ENCODE measurements at regions not wholly inside any gene's neighbourhood (a gene's known extent, or its start where the extent isn't known, plus 50 kb on each side); places are given as distances from the start of the nearest gene placed in this dataset.

- no peak overlapping the region for H3K4me3 Mint-ChIP-seq
- no peak overlapping the region for H3K4me3 ChIP-seq (ENCODE audit: low read length)
- H3K4me1 Mint-ChIP-seq (ENCODE audit: low read depth) = no peaks in the 10 kb centered on the region
- no peaks in the 10 kb centered on the region for H3K9me3 Mint-ChIP-seq
- DNase-seq (no peak), ATAC-seq (ENCODE audit: poor library complexity) (no peak)
- no peaks in the 10 kb centered on the region for H3K4me1 ChIP-seq (ENCODE audit: insufficient read depth, low read length)
- H3K27me3 ChIP-seq (ENCODE audit: control insufficient read depth in 1 of 2, insufficient read depth in 2 of 2, low read length in 2 of 2) = no peaks in the 10 kb centered on the region
- no peaks in the 10 kb centered on the region for H3K36me3 Mint-ChIP-seq (ENCODE audit: low read depth)
- no peaks in the 10 kb centered on the region for H3K9me3 ChIP-seq (ENCODE audit: control insufficient read depth in 1 of 2, insufficient read depth in 1 of 2, low read length in 2 of 2)
- intact Hi-C loops (cut with DNase I, micrococcal nuclease) = no loop called here
- H3K36me3 ChIP-seq (ENCODE audit: insufficient read depth, low read length) = no peaks in the 10 kb centered on the region
- ChIA-PET CTCF (no interaction called here), POLR2A (no interaction called here)
- TF ChIP-seq, protein P1, sequence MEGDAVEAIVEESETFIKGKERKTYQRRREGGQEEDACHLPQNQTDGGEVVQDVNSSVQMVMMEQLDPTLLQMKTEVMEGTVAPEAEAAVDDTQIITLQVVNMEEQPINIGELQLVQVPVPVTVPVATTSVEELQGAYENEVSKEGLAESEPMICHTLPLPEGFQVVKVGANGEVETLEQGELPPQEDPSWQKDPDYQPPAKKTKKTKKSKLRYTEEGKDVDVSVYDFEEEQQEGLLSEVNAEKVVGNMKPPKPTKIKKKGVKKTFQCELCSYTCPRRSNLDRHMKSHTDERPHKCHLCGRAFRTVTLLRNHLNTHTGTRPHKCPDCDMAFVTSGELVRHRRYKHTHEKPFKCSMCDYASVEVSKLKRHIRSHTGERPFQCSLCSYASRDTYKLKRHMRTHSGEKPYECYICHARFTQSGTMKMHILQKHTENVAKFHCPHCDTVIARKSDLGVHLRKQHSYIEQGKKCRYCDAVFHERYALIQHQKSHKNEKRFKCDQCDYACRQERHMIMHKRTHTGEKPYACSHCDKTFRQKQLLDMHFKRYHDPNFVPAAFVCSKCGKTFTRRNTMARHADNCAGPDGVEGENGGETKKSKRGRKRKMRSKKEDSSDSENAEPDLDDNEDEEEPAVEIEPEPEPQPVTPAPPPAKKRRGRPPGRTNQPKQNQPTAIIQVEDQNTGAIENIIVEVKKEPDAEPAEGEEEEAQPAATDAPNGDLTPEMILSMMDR (IDR thresholded peaks at IDR 0.05) = no peak
- no peak overlapping the region for H3K27ac Mint-ChIP-seq
- H3K27ac ChIP-seq (ENCODE audit: low read depth in 1 of 2, low read length in 2 of 2) = no peak overlapping the region
- H3K27me3 Mint-ChIP-seq = peaks cover 11% of the 10 kb centered on the region
These were observed 609.9 kb downstream of the INSC start for GRCh38 chr11:15724601-15725000.

DNA sequence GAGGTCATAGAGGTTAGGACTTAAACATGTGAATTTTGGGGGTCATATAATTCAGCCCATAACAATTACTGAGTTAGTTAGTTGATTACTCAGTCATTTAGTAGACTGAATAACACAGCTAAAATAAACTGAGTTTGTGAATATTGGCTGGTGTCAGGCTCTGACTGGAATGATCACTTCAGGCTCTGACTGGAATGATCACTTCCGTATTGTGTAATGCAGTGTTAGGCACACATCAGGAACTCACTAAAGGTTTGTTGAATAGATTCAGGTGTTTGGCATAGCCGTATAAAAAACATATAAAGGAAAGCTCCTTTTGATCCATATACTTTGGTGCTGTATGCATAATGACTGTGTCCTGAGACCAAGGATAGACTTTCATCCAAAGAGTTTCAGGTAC lies 610.5 kb downstream of the INSC start:
- DNase-seq (no peak), ATAC-seq (ENCODE audit: poor library complexity) (no peak)
- intact Hi-C loops (cut with DNase I, micrococcal nuclease) = no loop called here
- no peaks in the 10 kb centered on the region for H3K27me3 ChIP-seq (ENCODE audit: control insufficient read depth in 1 of 2, insufficient read depth in 2 of 2, low read length in 2 of 2)
- ChIA-PET CTCF (no interaction called here), POLR2A (no interaction called here)
- no peaks in the 10 kb centered on the region for H3K36me3 ChIP-seq (ENCODE audit: insufficient read depth, low read length)
- H3K27ac Mint-ChIP-seq = no peak overlapping the region
- no peak overlapping the region for H3K27ac ChIP-seq (ENCODE audit: low read depth in 1 of 2, low read length in 2 of 2)
- no peaks in the 10 kb centered on the region for H3K4me1 ChIP-seq (ENCODE audit: insufficient read depth, low read length)
- H3K4me3 Mint-ChIP-seq = no peak overlapping the region
- TF ChIP-seq, protein P1 (IDR thresholded peaks at IDR 0.05) = no peak
- no peaks in the 10 kb centered on the region for H3K9me3 ChIP-seq (ENCODE audit: control insufficient read depth in 1 of 2, insufficient read depth in 1 of 2, low read length in 2 of 2)
- no peaks in the 10 kb centered on the region for H3K9me3 Mint-ChIP-seq
- no peaks in the 10 kb centered on the region for H3K36me3 Mint-ChIP-seq (ENCODE audit: low read depth)
- no peaks in the 10 kb centered on the region for H3K4me1 Mint-ChIP-seq (ENCODE audit: low read depth)
- H3K4me3 ChIP-seq (ENCODE audit: low read length) = no peak overlapping the region
- peaks cover 11% of the 10 kb centered on the region for H3K27me3 Mint-ChIP-seq

DNA sequence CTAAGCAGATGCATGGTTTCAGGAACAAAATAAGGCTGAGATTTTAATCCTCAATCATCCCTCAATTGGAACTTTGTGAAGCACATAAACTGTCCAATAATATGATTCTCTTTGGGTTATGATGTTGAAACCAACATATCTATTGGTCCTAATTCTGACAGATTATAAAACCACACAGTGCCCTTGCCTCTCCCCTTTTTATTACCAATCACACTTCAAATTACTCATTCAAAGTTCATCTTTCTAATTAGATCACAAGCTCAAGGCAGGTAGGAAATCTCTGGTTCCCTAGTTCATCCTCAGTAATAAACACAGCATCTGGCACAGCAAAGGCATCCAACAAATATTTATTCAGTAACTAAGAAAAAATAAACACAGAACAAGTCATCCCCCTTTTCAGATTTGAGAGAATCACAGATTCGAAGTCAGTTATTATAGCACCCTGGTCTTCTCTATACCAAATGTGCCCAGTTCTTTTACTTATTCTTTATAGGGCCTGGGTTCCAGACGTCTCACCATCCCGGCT lies 611.6 kb downstream of the INSC start:
- Mint-ChIP-seq H3K4me3 (no peak overlapping the region), H3K27ac (no peak overlapping the region), H3K36me3 (ENCODE audit: low read depth) (no peaks in the 10 kb centered on the region), H3K9me3 (no peaks in the 10 kb centered on the region), H3K27me3 (peaks cover 11% of the 10 kb centered on the region), H3K4me1 (ENCODE audit: low read depth) (no peaks in the 10 kb centered on the region)
- no peak overlapping the region for H3K27ac ChIP-seq (ENCODE audit: low read depth in 1 of 2, low read length in 2 of 2)
- DNase-seq = no peak
- H3K9me3 ChIP-seq (ENCODE audit: control insufficient read depth in 1 of 2, insufficient read depth in 1 of 2, low read length in 2 of 2) = no peaks in the 10 kb centered on the region
- H3K4me1 ChIP-seq (ENCODE audit: insufficient read depth, low read length) = no peaks in the 10 kb centered on the region
- intact Hi-C loops (cut with DNase I, micrococcal nuclease) = no loop called here
- no peaks in the 10 kb centered on the region for H3K27me3 ChIP-seq (ENCODE audit: control insufficient read depth in 1 of 2, insufficient read depth in 2 of 2, low read length in 2 of 2)
- ChIA-PET CTCF (no interaction called here), POLR2A (no interaction called here)
- H3K4me3 ChIP-seq (ENCODE audit: low read length) = no peak overlapping the region
- TF ChIP-seq, protein P1 (IDR thresholded peaks at IDR 0.05) = no peak
- H3K36me3 ChIP-seq (ENCODE audit: insufficient read depth, low read length) = no peaks in the 10 kb centered on the region
- no peak for ATAC-seq (ENCODE audit: poor library complexity)
